H1 (cell line): ENCODE measurements at regions not wholly inside any gene's neighbourhood (a gene's known extent, or its start where the extent isn't known, plus 50 kb on each side); places are given as distances from the start of the nearest gene placed in this dataset.

Source experiments
- CTCF ChIA-PET: fragments of 300-600 bp; sonication (Branson Sonifier 250); formaldehyde crosslinking; loops from one replicate; lab custom pipeline; 2021; ENCODE audit not compliant: partially characterized antibody; lab: Charles Lee
- POLR2A ChIA-PET: fragments of 300-600 bp; sonication (Branson Sonifier 250); formaldehyde crosslinking; loops from one replicate; lab custom pipeline; 2021; ENCODE audit warnings: inconsistent platforms; ENCODE audit not compliant: partially characterized antibody; lab: Charles Lee
- DNase-seq, 2 experiments: peaks; one replicate each; pipeline versions ENCODE4 v3.0.0 to v3.0.0-alpha.2; 2010 to 2022; ENCODE audit warnings: low spot score in 2 of 2, low read depth in 1 of 2, mixed read lengths in 1 of 2
- FAIRE-seq: peaks from 2 replicates; lab custom pipeline; 2011; peaks lifted over from hg19 to GRCh38; lab: Jason Lieb, UNC
- H2AFZ ChIP-seq: 2 replicates; pipeline ENCODE4 v1.8.1; 2012; ENCODE audit warnings: low read length, inconsistent platforms
- H2AK5ac ChIP-seq: 2 replicates; pipeline ENCODE4 v1.6.1; 2013; ENCODE audit warnings: low read depth, low read length
- H2BK120ac ChIP-seq: replicated peaks from 2 replicates; pipeline ENCODE3; 2013; ENCODE audit warnings: low read depth, low read length, inconsistent platforms
- H2BK12ac ChIP-seq: 2 replicates; pipeline ENCODE4 v1.6.1; 2013; ENCODE audit warnings: low read depth, low read length
- H2BK15ac ChIP-seq: 2 replicates; pipeline ENCODE4 v1.6.1; 2013; ENCODE audit warnings: low read length
- H2BK20ac ChIP-seq: 2 replicates; pipeline ENCODE4 v1.6.1; 2013; ENCODE audit warnings: low read length
- H2BK5ac ChIP-seq: 2 replicates; pipeline ENCODE4 v1.6.1; 2013; ENCODE audit warnings: low read depth, low read length
- H3K14ac ChIP-seq: 2 replicates; pipeline ENCODE4 v1.6.1; 2013; ENCODE audit warnings: inconsistent platforms; ENCODE audit not compliant: insufficient read length
- H3K18ac ChIP-seq: 2 replicates; pipeline ENCODE4 v1.6.1; 2013; ENCODE audit warnings: low read length; ENCODE audit errors: extremely low read depth
- H3K23ac ChIP-seq: 2 replicates; pipeline ENCODE4 v1.6.1; 2013; ENCODE audit warnings: inconsistent platforms; ENCODE audit not compliant: insufficient read length
- H3K23me2 ChIP-seq: 2 replicates; pipeline ENCODE4 v1.6.1; 2013; ENCODE audit warnings: low read depth, low read length
- H3K27ac ChIP-seq: 2 replicates; pipeline ENCODE4 v1.6.1; 2011; ENCODE audit warnings: low read depth, low read length, inconsistent platforms
- H3K27me3 ChIP-seq, 4 experiments: replicated peaks in 1 of 4; 1 replicate in 1 of 4; 2 replicates in 3 of 4; pipeline versions ENCODE4 v1.6.1 to v1.8.1; 2011 to 2013; ENCODE audit warnings: low read length in 3 of 4, mild to moderate bottlenecking in 3 of 4, inconsistent platforms in 2 of 4, mixed read lengths in 2 of 4, moderate library complexity in 1 of 4; ENCODE audit not compliant: control insufficient read depth in 3 of 4, insufficient read depth in 3 of 4; ENCODE audit errors: extremely low read depth in 1 of 4
- H3K36me3 ChIP-seq, 4 experiments: 2 replicates each; pipeline versions ENCODE4 v1.6.1 to v1.8.1; 2011 to 2013; ENCODE audit warnings: mild to moderate bottlenecking in 4 of 4, low read length in 3 of 4, moderate library complexity in 2 of 4, control low read depth in 1 of 4, inconsistent platforms in 1 of 4; ENCODE audit not compliant: insufficient read depth in 4 of 4, control insufficient read depth in 2 of 4
- H3K4ac ChIP-seq: replicated peaks from 2 replicates; pipeline ENCODE3; 2013; ENCODE audit warnings: low read length, low read depth, mixed read lengths, inconsistent platforms; ENCODE audit not compliant: insufficient read length
- H3K4me1 ChIP-seq, 4 experiments: replicated peaks in 1 of 4; 1 replicate in 1 of 4; 2 replicates in 3 of 4; pipeline versions ENCODE4 v1.6.1 to v1.8.1; 2011 to 2013; ENCODE audit warnings: low read length in 3 of 4, inconsistent platforms in 2 of 4, mixed read lengths in 1 of 4; ENCODE audit not compliant: insufficient read depth in 4 of 4, control insufficient read depth in 3 of 4
- H3K4me2 ChIP-seq, 2 experiments: 2 replicates each; pipeline versions ENCODE4 v1.6.1 to v1.8.1; 2011 to 2013; ENCODE audit warnings: low read depth in 2 of 2, low read length in 2 of 2, control low read depth in 1 of 2, inconsistent platforms in 1 of 2, mild to moderate bottlenecking in 1 of 2; ENCODE audit not compliant: insufficient read depth in 1 of 2
- H3K4me3 ChIP-seq, 4 experiments: fragments of 200-600, 300-600 bp in 1 of 4; sonication (generic), shearing (Covaris generic), sonication (Bioruptor Twin) in 1 of 4; 2 replicates each; pipeline versions ENCODE4 v1.5.1 to v1.8.1; 2011 to 2016; ENCODE audit warnings: low read length in 4 of 4, low read depth in 3 of 4, control low read depth in 2 of 4, inconsistent platforms in 2 of 4, mild to moderate bottlenecking in 2 of 4, mixed read lengths in 1 of 4, moderate library complexity in 1 of 4; ENCODE audit not compliant: insufficient read depth in 2 of 4; ENCODE audit errors: extremely low read depth in 1 of 4
- H3K56ac ChIP-seq: replicated peaks from 2 replicates; pipeline ENCODE3; 2013; ENCODE audit warnings: low read depth, mild to moderate bottlenecking, mixed read lengths, low read length, inconsistent platforms; ENCODE audit not compliant: insufficient read length
- H3K79me1 ChIP-seq: 2 replicates; pipeline ENCODE4 v1.6.1; 2013; ENCODE audit warnings: low read depth, low read length, control low read depth
- H3K79me2 ChIP-seq, 2 experiments: 2 replicates each; pipeline versions ENCODE4 v1.6.1 to v1.8.1; 2012 to 2013; ENCODE audit warnings: low read length in 2 of 2, mild to moderate bottlenecking in 2 of 2, inconsistent platforms in 1 of 2; ENCODE audit not compliant: insufficient read depth in 2 of 2, control insufficient read depth in 1 of 2
- H3K9ac ChIP-seq, 4 experiments: replicated peaks in 1 of 4; 1 replicate in 1 of 4; 2 replicates in 3 of 4; pipeline versions ENCODE4 v1.6.1 to v1.8.1; 2011 to 2013; ENCODE audit warnings: low read depth in 3 of 4, low read length in 3 of 4, control low read depth in 2 of 4, mild to moderate bottlenecking in 2 of 4, moderate library complexity in 2 of 4, inconsistent platforms in 1 of 4; ENCODE audit errors: extremely low read depth in 1 of 4
- H3K9me3 ChIP-seq, 2 experiments: 2 replicates each; pipeline versions ENCODE4 v1.6.1 to v1.8.1; 2012 to 2013; ENCODE audit warnings: mild to moderate bottlenecking in 2 of 2, moderate library complexity in 2 of 2, control low read depth in 1 of 2, inconsistent platforms in 1 of 2, low read depth in 1 of 2, low read length in 1 of 2, mixed read lengths in 1 of 2; ENCODE audit not compliant: insufficient read depth in 2 of 2
- H4K20me1 ChIP-seq, 2 experiments: replicated peaks in 1 of 2; 2 replicates each; pipeline versions ENCODE3 to v1.8.1; 2011 to 2013; ENCODE audit warnings: inconsistent platforms in 2 of 2, low read length in 2 of 2, mild to moderate bottlenecking in 1 of 2; ENCODE audit not compliant: insufficient read depth in 2 of 2, control insufficient read depth in 1 of 2
- H4K5ac ChIP-seq: 2 replicates; pipeline ENCODE4 v1.6.1; 2013; ENCODE audit warnings: low read length, low read depth, mixed read lengths, inconsistent platforms; ENCODE audit not compliant: insufficient read length
- H4K8ac ChIP-seq: 2 replicates; pipeline ENCODE4 v1.8.0; 2013; ENCODE audit warnings: mild to moderate bottlenecking, moderate library complexity, low read length, inconsistent platforms; ENCODE audit not compliant: insufficient read depth; ENCODE audit errors: extremely low read depth
- H4K91ac ChIP-seq: replicated peaks from 2 replicates; pipeline ENCODE3; 2013; ENCODE audit warnings: low read length, mixed read lengths, inconsistent platforms; ENCODE audit not compliant: insufficient read length
- GTF2F1 ChIP-seq: IDR thresholded peaks from 2 replicates; pipeline ENCODE4 v1.6.1; 2012; ENCODE audit warnings: low read depth, low read length, improper control_type of control experiment, borderline replicate concordance
- POU5F1 ChIP-seq: IDR thresholded peaks from 2 replicates; pipeline ENCODE4 v1.6.1; 2011; ENCODE audit warnings: low read depth, mild to moderate bottlenecking, low read length, moderate library complexity
- SP2 ChIP-seq: IDR thresholded peaks from 2 replicates; pipeline ENCODE4 v1.6.1; 2012; ENCODE audit warnings: mild to moderate bottlenecking, low read length, inconsistent platforms

GRCh38 chr4:75169020-75169419 is 236.1 kb downstream of the PARM1 start (continued):
- TF ChIP-seq GTF2F1: no peak

GRCh38 chr4:75168548-75168947 is 235.6 kb downstream of the PARM1 start:
- H2BK5ac ChIP-seq: no peak overlapping the region
- POLR2A ChIA-PET: no interaction called here
- H3K4me1 ChIP-seq: peaks cover 0 to 4% (median 0%) of the 10 kb centered on the region in 4 experiments; a peak in 2 of 7 replicates
- no peaks in the 10 kb centered on the region for H3K36me3 ChIP-seq
- TF ChIP-seq SP2: no peak
- peak; percentile 28; the same call in 1 of the 2 replicates for TF ChIP-seq POU5F1
- H2AFZ ChIP-seq: no peak overlapping the region
- H3K23me2 ChIP-seq: no peaks in the 10 kb centered on the region
- CTCF ChIA-PET: no interaction called here
- H3K18ac ChIP-seq: no peak overlapping the region
- H3K9me3 ChIP-seq: no peaks in the 10 kb centered on the region
- no peak overlapping the region for H4K91ac ChIP-seq
- no peak overlapping the region for H2AK5ac ChIP-seq
- no peak overlapping the region for H4K5ac ChIP-seq
- peak overlapping the region in 1 of 2 experiments; percentile 25; a peak in 1 of 4 replicates for H3K4me2 ChIP-seq
- H3K27ac ChIP-seq: no peak overlapping the region
- no peak overlapping the region for H3K56ac ChIP-seq
- H2BK15ac ChIP-seq: no peak overlapping the region
- H3K23ac ChIP-seq: no peak overlapping the region
- no peak overlapping the region for H3K14ac ChIP-seq
- H2BK12ac ChIP-seq: no peak overlapping the region
- H3K4ac ChIP-seq: no peak overlapping the region
- DNase-seq: no peak
- no peaks in the 10 kb centered on the region for H3K79me1 ChIP-seq
- no peak overlapping the region for H4K8ac ChIP-seq
- no peaks in the 10 kb centered on the region for H3K79me2 ChIP-seq
- H3K4me3 ChIP-seq: peak overlapping the region in 1 of 4 experiments; percentile 23; a peak in 1 of 8 replicates
- H2BK120ac ChIP-seq: no peak overlapping the region
- no peak for FAIRE-seq
- peaks cover 0 to 1% (median 0%) of the 10 kb centered on the region in 4 experiments; a peak in 1 of 7 replicates for H3K27me3 ChIP-seq
- H3K9ac ChIP-seq: no peak overlapping the region
- H2BK20ac ChIP-seq: no peak overlapping the region
- no peaks in the 10 kb centered on the region for H4K20me1 ChIP-seq
